ENCODE measurements at regions not wholly inside any gene's neighbourhood (a gene's known extent, or its start where the extent isn't known, plus 50 kb on each side); places are given as distances from the start of the nearest gene placed in this dataset.
"Not testable (repeated sequence)": the region's sequence is repeated elsewhere in the genome, so short reads cannot be mapped to it uniquely, and the experiment has no call there.

- BruUV-seq (replicated peaks): no TSS peak
- POLR2A ChIA-PET (ENCODE audit: low non-redundant PET): no interaction called here
- H3K27ac ChIP-seq (ENCODE audit: low read depth, low read length, poor library complexity, severe bottlenecking): no peak overlapping the region
- intact Hi-C loops (cut with micrococcal nuclease; ENCODE audit: unreplicated experiment): no loop called here
- H3K4me3 ChIP-seq (ENCODE audit: low read depth, low read length, poor library complexity, severe bottlenecking): no peak overlapping the region
- no peaks in the 10 kb centered on the region for H3K27me3 ChIP-seq (replicated peaks; ENCODE audit: insufficient read depth, low read depth, low read length, poor library complexity)
- TF ChIP-seq EZH2 (IDR thresholded peaks at IDR 0.05; ENCODE audit: borderline replicate concordance, low read depth, low read length, poor library complexity, severe bottlenecking): no peak
- TF ChIP-seq CTCF (conservative IDR thresholded peaks at IDR 0.05; ENCODE audit: low read depth, low read length): no peak
- H3K4me1 ChIP-seq (ENCODE audit: insufficient read depth, low read length, poor library complexity, severe bottlenecking): no peaks in the 10 kb centered on the region
- CTCF ChIA-PET: no interaction called here
- H3K36me3 ChIP-seq (ENCODE audit: insufficient read depth, low read length, poor library complexity, severe bottlenecking): no peaks in the 10 kb centered on the region
- DNase-seq (ENCODE audit: low spot score): no peak
- no peaks in the 10 kb centered on the region for H3K9me3 ChIP-seq (ENCODE audit: low read depth, low read length, poor library complexity, severe bottlenecking)
Observed at GRCh38 chr6:115512923-115513322, 547.8 kb downstream of the FRK start.

- Histone ChIP-seq H3K36me3 (ENCODE audit: insufficient read depth, low read length, poor library complexity, severe bottlenecking) (no peaks in the 10 kb centered on the region), H3K27me3 (replicated peaks; ENCODE audit: insufficient read depth, low read depth, low read length, poor library complexity) (no peaks in the 10 kb centered on the region), H3K9me3 (ENCODE audit: low read depth, low read length, poor library complexity, severe bottlenecking) (no peaks in the 10 kb centered on the region), H3K4me3 (ENCODE audit: low read depth, low read length, poor library complexity, severe bottlenecking) (no peak overlapping the region), H3K4me1 (ENCODE audit: insufficient read depth, low read length, poor library complexity, severe bottlenecking) (no peaks in the 10 kb centered on the region), H3K27ac (ENCODE audit: low read depth, low read length, poor library complexity, severe bottlenecking) (no peak overlapping the region)
- POLR2A ChIA-PET (ENCODE audit: low non-redundant PET): no interaction called here
- intact Hi-C loops (cut with micrococcal nuclease; ENCODE audit: unreplicated experiment): no loop called here
- no peak for DNase-seq (ENCODE audit: low spot score)
- CTCF ChIA-PET: no interaction called here
- TF ChIP-seq CTCF (conservative IDR thresholded peaks at IDR 0.05; ENCODE audit: low read depth, low read length) (no peak), EZH2 (IDR thresholded peaks at IDR 0.05; ENCODE audit: borderline replicate concordance, low read depth, low read length, poor library complexity, severe bottlenecking) (no peak)
- no TSS peak for BruUV-seq (replicated peaks)
Observed at GRCh38 chr6:115511771-115512170, 548.9 kb downstream of the FRK start.

GRCh38 chr6:115502432-115502831 is 558.3 kb downstream of the FRK start:
- H3K4me1 ChIP-seq (ENCODE audit: insufficient read depth, low read length, poor library complexity, severe bottlenecking); intact Hi-C loops (cut with micrococcal nuclease; ENCODE audit: unreplicated experiment); H3K36me3 ChIP-seq (ENCODE audit: insufficient read depth, low read length, poor library complexity, severe bottlenecking); H3K4me3 ChIP-seq (ENCODE audit: low read depth, low read length, poor library complexity, severe bottlenecking); BruUV-seq (replicated peaks); H3K27ac ChIP-seq (ENCODE audit: low read depth, low read length, poor library complexity, severe bottlenecking); H3K9me3 ChIP-seq (ENCODE audit: low read depth, low read length, poor library complexity, severe bottlenecking); H3K27me3 ChIP-seq (replicated peaks; ENCODE audit: insufficient read depth, low read depth, low read length, poor library complexity); POLR2A ChIA-PET (ENCODE audit: low non-redundant PET); DNase-seq (ENCODE audit: low spot score): not testable (repeated sequence)
- CTCF ChIA-PET: interaction anchor here (0.5 kb wide), 1 partner anchor 60 kb away, joined by 3 read pairs; no protein-coding TSS in a partner anchor

- H3K36me3 ChIP-seq (ENCODE audit: insufficient read depth, low read length, poor library complexity, severe bottlenecking): no peaks in the 10 kb centered on the region
- no peak overlapping the region for H3K27ac ChIP-seq (ENCODE audit: low read depth, low read length, poor library complexity, severe bottlenecking)
- H3K4me3 ChIP-seq (ENCODE audit: low read depth, low read length, poor library complexity, severe bottlenecking): no peak overlapping the region
- TF ChIP-seq EZH2 (IDR thresholded peaks at IDR 0.05; ENCODE audit: borderline replicate concordance, low read depth, low read length, poor library complexity, severe bottlenecking) (no peak), CTCF (conservative IDR thresholded peaks at IDR 0.05; ENCODE audit: low read depth, low read length) (no peak)
- intact Hi-C loops (cut with micrococcal nuclease; ENCODE audit: unreplicated experiment): no loop called here
- H3K4me1 ChIP-seq (ENCODE audit: insufficient read depth, low read length, poor library complexity, severe bottlenecking): no peaks in the 10 kb centered on the region
- BruUV-seq (replicated peaks): no TSS peak
- H3K27me3 ChIP-seq (replicated peaks; ENCODE audit: insufficient read depth, low read depth, low read length, poor library complexity): no peaks in the 10 kb centered on the region
- H3K9me3 ChIP-seq (ENCODE audit: low read depth, low read length, poor library complexity, severe bottlenecking): no peaks in the 10 kb centered on the region
- POLR2A ChIA-PET (ENCODE audit: low non-redundant PET): no interaction called here
- CTCF ChIA-PET: no interaction called here
- no peak for DNase-seq (ENCODE audit: low spot score)
Observed at GRCh38 chr6:115495184-115495583, 565.5 kb downstream of the FRK start.

All from A673 (cell line).